ENCODE measurements at regions not wholly inside any gene's neighbourhood (a gene's known extent, or its start where the extent isn't known, plus 50 kb on each side); places are given as distances from the start of the nearest gene placed in this dataset.
"Not testable (repeated sequence)": the region's sequence is repeated elsewhere in the genome, so short reads cannot be mapped to it uniquely, and the experiment has no call there.

DNA sequence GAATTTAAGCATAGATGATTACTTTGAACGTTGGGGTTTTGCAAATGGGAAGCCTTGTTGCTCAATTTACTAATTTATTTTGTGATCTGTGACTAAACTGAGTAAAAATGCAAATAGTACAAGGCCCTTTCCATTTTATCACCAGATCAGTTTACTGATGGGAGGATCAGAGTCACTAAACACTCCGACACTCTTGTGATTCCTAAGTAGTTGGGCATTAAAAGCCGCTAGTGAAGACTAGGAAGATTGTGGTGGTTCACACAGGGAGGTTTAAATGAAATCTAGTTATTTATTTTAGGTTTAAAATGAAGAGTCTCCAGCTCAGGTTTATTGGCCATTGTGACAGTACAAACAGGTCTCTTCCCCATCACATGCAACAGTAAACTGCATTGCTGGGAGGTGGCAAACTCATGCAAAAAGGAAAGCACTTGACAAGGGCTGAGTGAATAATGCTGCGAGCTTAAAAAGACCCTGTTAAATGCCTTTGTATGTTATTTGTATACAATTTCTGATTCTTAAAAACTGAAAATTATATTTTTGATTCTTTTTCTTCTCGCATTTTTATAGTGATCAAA lies 394.8 kb upstream of the FANCL start:
- no peak for DNase-seq (ENCODE audit: low read depth in 4 of 4, low spot score in 3 of 4)

DNA sequence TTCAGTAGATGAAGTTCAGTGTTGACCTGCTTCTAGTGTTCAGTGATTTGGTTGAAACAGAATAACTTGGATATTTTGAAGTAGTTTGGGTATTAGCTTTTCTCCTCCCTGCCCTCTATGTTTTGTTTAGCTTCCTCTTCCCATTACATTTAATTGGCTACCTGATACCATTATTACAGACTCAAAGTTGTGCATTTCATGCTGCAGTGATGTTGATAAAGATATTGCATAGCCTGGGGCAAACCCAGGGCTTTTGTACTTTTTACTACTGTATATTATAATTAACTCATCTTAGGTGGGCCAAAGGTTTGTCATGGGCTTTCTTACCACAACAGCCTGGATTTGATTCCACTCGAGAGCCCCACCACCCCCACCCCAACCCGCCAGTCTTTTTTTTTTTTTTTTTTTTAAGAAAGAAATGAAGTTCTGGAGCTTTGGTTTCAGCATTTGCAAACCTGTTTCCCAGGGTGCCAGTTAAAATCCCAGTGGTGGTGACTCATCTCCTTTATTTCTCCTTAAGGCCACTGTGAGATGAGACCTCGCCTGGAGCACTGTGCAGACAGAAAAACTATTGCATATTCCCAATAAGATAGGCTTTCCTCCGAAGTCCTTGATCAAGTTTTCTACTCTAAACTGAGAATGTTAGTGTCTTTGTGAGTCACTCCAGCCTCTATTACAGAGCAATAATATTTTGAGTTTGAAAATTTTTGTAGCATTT lies 393.7 kb upstream of the FANCL start:
- DNase-seq (ENCODE audit: low read depth in 4 of 4, low spot score in 3 of 4) = no peak

DNA sequence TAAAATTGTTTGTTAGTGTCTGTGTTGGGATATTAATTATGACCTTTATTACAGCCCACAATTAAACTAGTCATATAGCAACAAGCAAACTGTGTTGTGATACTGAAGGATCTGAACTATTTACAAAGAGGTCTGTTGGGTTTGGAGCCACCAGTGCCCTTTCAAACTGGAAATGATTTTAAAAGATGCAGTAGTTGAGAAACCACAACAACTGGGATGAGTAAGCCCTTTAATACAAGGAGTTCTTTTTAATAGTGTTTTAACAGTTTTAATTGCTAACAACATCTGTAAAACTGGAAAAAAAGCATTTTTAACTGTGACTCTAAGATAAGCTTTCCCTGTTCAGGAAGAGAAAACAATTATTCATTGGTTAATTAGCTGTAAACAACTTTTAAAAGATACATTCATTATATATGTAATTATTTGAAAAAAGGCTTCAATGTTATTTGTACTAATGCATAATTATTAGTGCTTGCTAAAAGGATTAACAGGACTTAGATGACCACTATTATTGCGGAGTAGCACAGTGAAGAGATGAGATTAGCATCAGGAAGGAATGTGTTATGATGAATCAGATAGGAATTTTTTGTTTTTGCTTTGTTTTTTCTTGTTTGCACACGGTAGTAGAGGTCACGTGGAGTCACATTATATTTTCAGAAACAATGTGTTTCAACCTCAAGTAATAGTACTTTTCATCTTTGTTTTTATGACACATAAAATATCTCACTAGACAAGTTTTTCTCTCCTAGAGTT lies 392.7 kb upstream of the FANCL start:
- DNase-seq (ENCODE audit: low read depth in 4 of 4, low spot score in 3 of 4) = no peak

GRCh38 chr2:58631986-58632385 lies 390.9 kb upstream of the FANCL start:
- DNase-seq (ENCODE audit: low read depth in 4 of 4, low spot score in 3 of 4) = no peak

- no peak for DNase-seq (ENCODE audit: low read depth in 4 of 4, low spot score in 3 of 4)
Measured at GRCh38 chr2:58629545-58630119, 388.5 kb upstream of the FANCL start.

DNA sequence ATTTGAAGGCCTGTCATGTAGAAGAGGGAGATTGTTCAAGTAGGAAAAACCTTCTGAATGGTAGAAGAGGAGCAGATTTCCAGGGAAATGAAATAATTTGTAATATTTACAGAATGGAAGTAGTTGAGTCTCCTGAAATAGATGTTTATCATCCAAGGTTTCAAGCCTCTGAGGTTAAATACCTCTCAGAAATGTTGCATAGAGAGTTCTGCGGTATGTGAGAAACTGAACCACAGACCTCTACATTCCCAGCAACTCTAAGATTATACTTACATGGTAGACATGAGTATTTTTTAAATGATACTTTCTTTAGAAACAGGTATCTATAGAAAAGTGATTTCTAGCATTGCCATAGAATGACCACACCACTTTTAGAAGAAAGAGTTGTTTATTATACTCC lies 379.8 kb upstream of the FANCL start:
- DNase-seq (ENCODE audit: low read depth in 4 of 4, low spot score in 3 of 4) = no peak

DNA sequence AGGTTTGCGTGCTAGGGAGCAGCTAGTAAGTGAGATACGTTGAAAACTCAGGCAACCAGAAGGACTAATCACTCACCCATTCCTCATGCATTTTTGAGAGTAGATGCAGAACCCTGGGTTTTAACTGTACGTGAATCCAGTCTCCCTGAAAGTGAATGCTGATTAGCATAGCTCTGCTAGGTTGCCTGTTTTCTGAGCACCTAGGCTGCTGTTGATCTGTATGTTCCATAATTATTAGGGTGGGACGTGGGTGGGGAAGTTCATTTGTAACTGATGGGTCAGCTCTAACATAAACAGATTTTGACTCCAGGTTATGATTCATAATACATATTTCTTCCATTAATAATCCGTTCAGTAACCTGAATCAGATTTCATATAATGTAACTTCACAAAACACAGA lies 379.0 kb upstream of the FANCL start:
- no peak for DNase-seq (ENCODE audit: low read depth in 4 of 4, low spot score in 3 of 4)

DNA sequence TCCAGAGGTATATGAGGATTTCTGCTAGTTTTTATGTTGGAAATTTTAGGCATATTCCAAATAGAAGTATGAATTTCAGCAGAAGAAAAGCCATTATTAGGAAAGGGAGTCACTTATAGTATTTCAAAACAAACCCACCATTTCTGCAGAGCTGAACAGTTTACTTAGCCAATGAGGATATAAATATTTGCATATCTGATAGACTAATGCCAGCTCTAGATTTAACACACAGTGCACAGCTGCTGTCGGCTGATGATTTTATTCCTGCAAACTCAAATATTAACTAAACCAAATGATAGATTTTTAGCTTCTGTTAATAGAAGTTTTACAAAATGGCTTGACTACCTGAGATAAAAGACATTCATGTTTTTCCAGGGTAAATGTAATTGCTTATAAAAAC lies 375.8 kb upstream of the FANCL start:
- DNase-seq (ENCODE audit: low read depth in 4 of 4, low spot score in 3 of 4) = no peak

DNA sequence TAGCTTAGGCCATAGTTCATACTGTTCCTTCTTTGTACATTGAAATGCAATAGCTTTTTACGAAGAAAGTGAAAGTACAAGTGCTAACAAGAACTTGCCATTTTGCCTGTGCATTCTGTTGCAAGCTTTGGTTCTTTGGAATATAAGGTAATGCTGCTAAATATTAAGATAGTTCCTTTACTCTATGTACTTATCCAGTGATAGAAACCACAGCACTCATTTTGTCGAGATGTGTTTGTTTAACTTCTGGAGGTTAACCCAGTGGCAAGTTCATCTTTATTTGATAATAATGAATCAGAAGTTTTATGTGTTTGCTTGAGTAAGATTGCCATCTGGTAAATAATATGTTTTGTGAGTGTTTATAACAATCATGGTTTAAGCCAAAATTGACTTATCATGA lies 373.1 kb upstream of the FANCL start:
- DNase-seq (ENCODE audit: low read depth in 4 of 4, low spot score in 3 of 4) = no peak

DNA sequence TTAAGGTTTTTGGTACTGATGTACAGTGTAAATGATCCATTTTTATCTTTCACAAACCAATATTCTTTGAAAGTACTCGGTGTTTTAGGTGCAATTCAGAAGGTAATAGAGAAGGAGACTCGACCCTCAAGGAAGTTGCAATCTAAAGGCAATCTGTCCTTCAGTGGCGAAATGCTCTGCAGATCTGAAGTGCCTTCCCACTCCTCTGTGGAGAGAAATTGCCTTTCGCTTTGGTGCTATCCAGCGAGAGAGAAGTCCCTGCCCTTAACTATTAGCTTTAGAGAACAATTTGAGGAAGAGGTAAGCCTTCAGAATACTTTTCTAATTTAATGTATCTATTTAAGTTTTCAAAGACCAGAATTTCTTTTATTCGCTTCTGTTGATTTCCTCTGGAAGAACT lies 371.8 kb upstream of the FANCL start:
- DNase-seq (ENCODE audit: low read depth in 4 of 4, low spot score in 3 of 4) = no peak

DNA sequence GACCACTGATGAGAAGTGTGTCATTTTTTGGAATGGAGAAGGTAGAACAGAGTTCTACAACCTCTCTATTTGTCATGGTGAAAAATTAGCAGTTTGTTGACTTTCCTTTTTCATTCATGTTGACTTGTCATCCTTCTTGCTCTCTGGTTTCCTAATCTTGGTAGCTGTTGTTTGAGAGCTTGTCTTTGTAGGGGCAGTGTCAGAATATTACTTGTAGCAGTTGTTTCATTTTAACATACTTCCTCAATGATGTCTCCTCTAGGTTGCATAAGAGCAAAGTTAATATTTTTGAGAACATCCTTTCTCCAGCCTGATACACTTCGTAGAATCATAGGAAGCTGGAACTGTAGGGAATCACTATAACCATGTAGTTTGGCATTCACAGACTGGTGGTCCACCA lies 368.2 kb upstream of the FANCL start:
- DNase-seq (ENCODE audit: low read depth in 4 of 4, low spot score in 3 of 4) = no peak

DNA sequence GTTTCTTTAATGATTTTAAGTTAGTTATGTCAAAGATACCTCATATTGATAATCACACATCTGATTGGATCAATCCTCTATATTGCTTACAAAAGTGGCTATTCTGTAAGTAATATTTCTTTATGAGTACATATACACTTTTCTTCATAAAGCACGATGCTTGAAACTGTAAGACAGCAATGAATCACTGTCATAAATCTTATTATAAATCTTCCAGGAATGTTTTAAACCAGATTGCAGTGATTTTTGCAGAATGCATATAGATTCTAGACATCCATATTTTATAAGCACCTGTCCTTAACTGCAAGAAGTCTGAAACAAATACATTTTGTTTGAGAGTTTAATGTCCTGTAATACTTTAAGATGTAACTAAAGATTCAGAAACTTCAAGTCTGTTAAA lies 367.0 kb upstream of the FANCL start:
- no peak for DNase-seq (ENCODE audit: low read depth in 4 of 4, low spot score in 3 of 4)

GRCh38 chr2:58607448-58607847 lies 366.3 kb upstream of the FANCL start:
- DNase-seq (ENCODE audit: low read depth in 4 of 4, low spot score in 3 of 4) = no peak

GRCh38 chr2:58606799-58607198 lies 365.7 kb upstream of the FANCL start:
- DNase-seq (ENCODE audit: low read depth in 4 of 4, low spot score in 3 of 4) = no peak

DNA sequence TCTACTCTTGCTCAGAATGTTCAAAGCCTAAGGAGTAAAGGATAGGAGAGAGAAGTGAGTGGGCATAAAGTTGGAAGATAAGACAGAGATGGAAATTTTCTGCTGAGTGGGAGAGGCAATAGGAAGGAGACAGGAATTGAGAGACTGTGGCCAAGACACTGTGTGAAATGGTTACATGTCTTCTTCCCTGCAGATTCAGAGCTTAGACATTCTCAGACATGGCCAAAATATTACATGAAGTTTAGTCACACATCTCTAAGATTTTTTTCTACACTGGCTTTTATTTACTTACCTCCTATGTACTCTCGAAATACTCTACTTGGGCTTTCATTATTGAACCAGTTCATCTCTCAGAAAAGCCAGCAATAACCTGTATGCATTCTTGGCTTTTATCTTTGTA lies 363.0 kb upstream of the FANCL start:
- no peak for DNase-seq (ENCODE audit: low read depth in 4 of 4, low spot score in 3 of 4)

DNA sequence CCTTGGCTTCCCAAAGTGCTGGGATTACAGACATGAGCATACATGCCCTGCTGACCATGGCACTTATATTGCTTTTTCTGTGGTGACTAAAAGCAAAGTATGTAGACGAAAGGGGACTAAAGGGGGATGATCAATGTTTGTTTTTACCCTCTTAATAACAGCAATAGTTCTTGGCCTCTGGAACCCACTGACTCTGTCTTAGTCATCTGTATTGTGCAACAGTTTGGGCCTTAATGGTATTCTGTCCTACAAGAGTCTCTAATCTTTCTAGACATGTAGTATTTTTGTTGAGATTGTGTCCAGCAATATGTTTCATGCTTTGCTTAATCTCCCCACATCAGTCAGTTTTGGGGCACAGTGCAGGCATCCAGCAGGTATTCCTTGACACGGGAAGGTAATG lies 359.9 kb upstream of the FANCL start:
- DNase-seq (ENCODE audit: low read depth in 4 of 4, low spot score in 3 of 4) = no peak

- DNase-seq (ENCODE audit: low read depth in 4 of 4, low spot score in 3 of 4) = no peak
Measured at GRCh38 chr2:58598171-58598570, 357.0 kb upstream of the FANCL start.

DNA sequence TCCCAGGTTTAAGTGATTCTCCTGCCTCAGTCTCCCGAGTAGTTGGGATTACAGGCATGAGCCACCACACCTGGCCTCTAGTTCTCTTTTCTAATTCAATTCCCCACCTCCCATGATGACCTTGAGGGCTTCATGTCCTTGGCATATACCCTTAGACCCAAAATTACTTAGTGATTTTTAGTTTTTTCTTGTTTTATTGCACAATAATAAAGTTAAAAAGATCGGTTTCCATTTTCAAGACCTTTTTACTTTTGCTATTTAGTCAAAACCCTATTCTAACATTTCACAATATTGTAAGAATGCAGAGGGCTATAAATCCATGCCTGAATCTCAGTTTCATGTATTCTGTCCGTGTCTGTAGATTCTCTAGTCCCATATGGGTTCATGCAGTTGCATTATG lies 354.6 kb upstream of the FANCL start:
- no peak for DNase-seq (ENCODE audit: low read depth in 4 of 4, low spot score in 3 of 4)

GRCh38 chr2:58594762-58595161 lies 353.6 kb upstream of the FANCL start:
- DNase-seq (ENCODE audit: low read depth in 4 of 4, low spot score in 3 of 4) = no peak

GRCh38 chr2:58594175-58594574 lies 353.1 kb upstream of the FANCL start:
- no peak for DNase-seq (ENCODE audit: low read depth in 4 of 4, low spot score in 3 of 4)

GRCh38 chr2:58586178-58586577 lies 345.1 kb upstream of the FANCL start:
- DNase-seq (ENCODE audit: low read depth in 4 of 4, low spot score in 3 of 4) = not testable (repeated sequence)

GRCh38 chr2:58585233-58585632 lies 344.1 kb upstream of the FANCL start:
- no peak for DNase-seq (ENCODE audit: low read depth in 4 of 4, low spot score in 3 of 4)

Measured in left renal pelvis (tissue), 4 donors.